HepG2 (cell line): ENCODE measurements at regions not wholly inside any gene's neighbourhood (a gene's known extent, or its start where the extent isn't known, plus 50 kb on each side); places are given as distances from the start of the nearest gene placed in this dataset.

ENCODE experiments used
- ATAC-seq: fragments of 200-7000 bp; cut with Tn5 transposase; 3 replicates; pipeline ENCODE4 v1.9.1; 2020; ENCODE audit warnings: mild to moderate bottlenecking, moderate library complexity
- BruUV-seq: library from RNA; stranded (reverse); fragments of 400-500 nt; replicated peaks from 2 replicates; lab custom pipeline; 2021; lab: Mats Ljungman, UMichigan
- CTCF ChIA-PET: fragments of 300-600 bp; formaldehyde crosslinking; extraction: SDS; loops from one replicate; lab custom pipeline; 2021; ENCODE audit warnings: low total read pairs, inconsistent platforms, low intra/inter-chr PET ratio; lab: Yijun Ruan, JAX
- POLR2A ChIA-PET: fragments of 350-600 bp; sonication (Branson Sonifier 250); formaldehyde crosslinking; loops from one replicate; lab custom pipeline; 2020; ENCODE audit warnings: antibody characterized with exemption, inconsistent platforms; lab: Yijun Ruan, JAX
- DNase-seq: peaks from one replicate; pipeline ENCODE4 v3.0.0-alpha.2; 2015; ENCODE audit warnings: low spot score
- FAIRE-seq: peaks from 3 replicates; lab custom pipeline; 2011; peaks lifted over from hg19 to GRCh38; lab: Jason Lieb, UNC
- H2AFZ ChIP-seq: one replicate; pipeline ENCODE4 v1.6.1; 2011; ENCODE audit warnings: low read length, inconsistent platforms
- H3K27ac ChIP-seq: fragments of 300-600 bp; 3 replicates; pipeline ENCODE4 v1.8.0; 2011; ENCODE audit warnings: mixed run types, mild to moderate bottlenecking, mixed read lengths, low read length, inconsistent platforms; ENCODE audit not compliant: insufficient read depth; ENCODE audit errors: extremely low read length
- H3K27me3 ChIP-seq, 2 experiments: fragments of 200-600 bp in 1 of 2; 2 replicates in 1 of 2; 3 replicates in 1 of 2; pipeline versions ENCODE4 v1.6.0 to v1.8.0; 2011; ENCODE audit warnings: low read length in 2 of 2, mild to moderate bottlenecking in 2 of 2, moderate library complexity in 2 of 2, inconsistent platforms in 1 of 2; ENCODE audit not compliant: insufficient read depth in 2 of 2, control insufficient read depth in 1 of 2
- H3K36me3 ChIP-seq, 2 experiments: fragments of 200-600 bp in 1 of 2; replicated peaks in 1 of 2; 2 replicates in 1 of 2; 3 replicates in 1 of 2; pipeline versions ENCODE4 v1.5.1 to v1.8.0; 2011; ENCODE audit warnings: low read length in 2 of 2, inconsistent platforms in 1 of 2; ENCODE audit not compliant: insufficient read depth in 2 of 2, control insufficient read depth in 1 of 2
- H3K4me1 ChIP-seq: 2 replicates; pipeline ENCODE4 v1.5.1; 2012; ENCODE audit warnings: low read length, inconsistent platforms; ENCODE audit not compliant: insufficient read depth
- H3K4me2 ChIP-seq: 2 replicates; pipeline ENCODE4 v1.6.0; 2011; ENCODE audit warnings: low read depth, low read length, inconsistent platforms
- H3K4me3 ChIP-seq, 3 experiments: fragments of 200-600 bp in 1 of 3; sonication (generic), shearing (Covaris generic) in 1 of 3; replicated peaks in 1 of 3; 2 replicates each; pipeline ENCODE4 v1.5.1; 2011 to 2016; ENCODE audit warnings: low read length in 3 of 3, inconsistent platforms in 2 of 3, low read depth in 2 of 3, mild to moderate bottlenecking in 2 of 3, control low read depth in 1 of 3, mixed read lengths in 1 of 3; ENCODE audit not compliant: insufficient read depth in 1 of 3
- H3K79me2 ChIP-seq: one replicate; pipeline ENCODE4 v1.6.1; 2011; ENCODE audit warnings: low read length, inconsistent platforms; ENCODE audit not compliant: insufficient read depth
- H3K9ac ChIP-seq: 2 replicates; pipeline ENCODE4 v1.6.0; 2011; ENCODE audit warnings: mild to moderate bottlenecking, low read depth, low read length, inconsistent platforms; ENCODE audit not compliant: insufficient read depth
- H3K9me3 ChIP-seq: 2 replicates; pipeline ENCODE4 v1.5.1; 2012; ENCODE audit warnings: mild to moderate bottlenecking, low read length
- H4K20me1 ChIP-seq: 2 replicates; pipeline ENCODE4 v1.6.0; 2011; ENCODE audit warnings: inconsistent platforms, mild to moderate bottlenecking, low read length, moderate library complexity; ENCODE audit not compliant: insufficient read depth
- ISL2 ChIP-seq: sonication (generic); formaldehyde crosslinking; IDR thresholded peaks from 2 replicates; pipeline ENCODE4 v1.5.0; 2020; ENCODE audit warnings: missing genetic modification reagents
- MAZ ChIP-seq, 2 experiments: sonication (generic) in 1 of 2; formaldehyde crosslinking in 1 of 2; IDR thresholded peaks; 2 replicates each; pipeline versions ENCODE4 v1.5.0 to v1.6.1; 2012 to 2020; ENCODE audit warnings: low read depth in 2 of 2, mild to moderate bottlenecking in 2 of 2, borderline replicate concordance in 1 of 2, improper control_type of control experiment in 1 of 2, low read length in 1 of 2, missing genetic modification reagents in 1 of 2, moderate library complexity in 1 of 2
- MTF1 ChIP-seq: sonication (generic); formaldehyde crosslinking; IDR thresholded peaks from 2 replicates; pipeline ENCODE4 v1.5.0; 2020; ENCODE audit warnings: missing genetic modification reagents
- NRL ChIP-seq: sonication (generic); formaldehyde crosslinking; IDR thresholded peaks from 2 replicates; pipeline ENCODE4 v1.5.0; 2020; ENCODE audit warnings: missing genetic modification reagents, mild to moderate bottlenecking, moderate library complexity, borderline replicate concordance
- SMAD9 ChIP-seq: sonication (generic); formaldehyde crosslinking; IDR thresholded peaks from 2 replicates; pipeline ENCODE4 v1.5.1; 2020; ENCODE audit warnings: mild to moderate bottlenecking, missing genetic modification reagents
- YEATS4 ChIP-seq: sonication (generic); formaldehyde crosslinking; IDR thresholded peaks from 2 replicates; pipeline ENCODE4 v1.4.0; 2020; ENCODE audit warnings: missing genetic modification reagents, borderline replicate concordance
- ZKSCAN1 ChIP-seq: fragments of 150-350 bp; IDR thresholded peaks from 2 replicates; pipeline ENCODE4 v1.6.1; 2014; ENCODE audit warnings: low read length
- WGBS: methylation state at CpG from one replicate; pipeline ENCODE4 v1.1.6; 2017; ENCODE audit warnings: low lambda C conversion rate; 5-methylcytosine and 5-hydroxymethylcytosine counted together
- in situ Hi-C: cut with HindIII; loops from 2 replicates; pipeline ENCODE4 v1.10.0; 2017; ENCODE audit warnings: low pct_unique_long_range_greater_than_20kb; ENCODE audit not compliant: extremely low pct_ligation_motif_present
- intact Hi-C: fragments of 100-400 bp; cut with micrococcal nuclease; formaldehyde crosslinking; loops from one replicate; pipeline ENCODE4 v1.10.0; 2022; ENCODE audit not compliant: unreplicated experiment
- TF ChIP-seq, protein P1 (sequence below): fragments of 450-650 bp; IDR thresholded peaks from 2 replicates; pipeline ENCODE4 v1.6.1; 2016

DNA sequence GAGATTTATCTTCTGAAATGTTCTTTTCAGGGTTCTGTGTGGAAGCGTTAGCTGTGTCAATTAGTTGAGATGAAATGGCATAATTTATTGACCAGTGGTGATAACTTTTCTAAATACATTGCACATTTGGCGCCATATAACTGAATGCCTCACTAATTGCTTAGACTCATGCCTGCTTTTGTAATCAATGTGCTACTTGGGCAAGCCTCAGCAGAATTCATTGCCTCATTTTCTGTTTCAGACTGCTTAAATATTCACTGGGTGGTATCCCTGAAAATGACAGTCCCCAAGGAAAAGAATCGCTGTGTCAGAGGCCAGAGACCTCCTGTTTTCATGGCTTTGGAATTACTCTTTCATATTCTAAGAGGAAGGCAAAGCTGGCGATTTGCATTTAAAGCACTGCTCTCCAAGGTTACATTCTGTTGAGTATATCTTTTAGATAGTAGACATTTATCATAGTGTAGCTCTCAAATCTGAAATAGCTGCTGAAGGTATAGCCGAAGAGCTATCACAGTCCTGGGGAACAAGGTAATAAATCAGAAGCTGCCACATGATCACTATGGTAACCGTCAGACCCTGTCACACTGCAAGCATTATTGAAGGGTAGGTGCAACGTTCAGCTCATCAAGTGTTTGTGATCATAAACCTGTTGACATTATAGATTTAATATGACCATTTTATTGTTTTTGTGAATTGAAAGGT lies 297.3 kb upstream of the E2F7 start:
- in situ Hi-C loops (no loop called here), intact Hi-C loops (no loop called here)
- no peak overlapping the region for H3K27ac ChIP-seq
- H3K9ac ChIP-seq: no peak overlapping the region
- no peaks in the 10 kb centered on the region for H3K9me3 ChIP-seq
- DNase-seq (no peak), ATAC-seq (no peak), FAIRE-seq (no peak)
- POLR2A ChIA-PET: no interaction called here
- no peak overlapping the region for H3K4me3 ChIP-seq
- H2AFZ ChIP-seq: no peak overlapping the region
- no TSS peak for BruUV-seq
- TF ChIP-seq SMAD9 (no peak), NRL (CRISPR knock-in tag) (no peak), ISL2 (CRISPR knock-in tag) (no peak), MAZ (IDR thresholded peaks at IDR 0.05; ENCODE audit: borderline replicate concordance, low read depth, low read length) (no peak), MAZ (CRISPR knock-in tag; IDR thresholded peaks at IDR 0.05; ENCODE audit: low read depth) (no peak), ZKSCAN1 (no peak), YEATS4 (CRISPR knock-in tag) (no peak), MTF1 (no peak)
- TF ChIP-seq, protein P1, sequence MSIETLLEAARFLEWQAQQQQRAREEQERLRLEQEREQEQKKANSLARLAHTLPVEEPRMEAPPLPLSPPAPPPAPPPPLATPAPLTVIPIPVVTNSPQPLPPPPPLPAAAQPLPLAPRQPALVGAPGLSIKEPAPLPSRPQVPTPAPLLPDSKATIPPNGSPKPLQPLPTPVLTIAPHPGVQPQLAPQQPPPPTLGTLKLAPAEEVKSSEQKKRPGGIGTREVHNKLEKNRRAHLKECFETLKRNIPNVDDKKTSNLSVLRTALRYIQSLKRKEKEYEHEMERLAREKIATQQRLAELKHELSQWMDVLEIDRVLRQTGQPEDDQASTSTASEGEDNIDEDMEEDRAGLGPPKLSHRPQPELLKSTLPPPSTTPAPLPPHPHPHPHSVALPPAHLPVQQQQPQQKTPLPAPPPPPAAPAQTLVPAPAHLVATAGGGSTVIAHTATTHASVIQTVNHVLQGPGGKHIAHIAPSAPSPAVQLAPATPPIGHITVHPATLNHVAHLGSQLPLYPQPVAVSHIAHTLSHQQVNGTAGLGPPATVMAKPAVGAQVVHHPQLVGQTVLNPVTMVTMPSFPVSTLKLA: no peak
- no peaks in the 10 kb centered on the region; a peak in 1 of 5 replicates for H3K27me3 ChIP-seq
- no peaks in the 10 kb centered on the region for H3K36me3 ChIP-seq
- CTCF ChIA-PET: no interaction called here
- no peaks in the 10 kb centered on the region for H3K79me2 ChIP-seq
- H3K4me2 ChIP-seq: no peak overlapping the region
- no peaks in the 10 kb centered on the region for H4K20me1 ChIP-seq
- H3K4me1 ChIP-seq: no peaks in the 10 kb centered on the region
- 9% methylated on average over 7 of the region's 7 CpGs for WGBS
